HG03571 (cell line): ENCODE measurements at regions not wholly inside any gene's neighbourhood (a gene's known extent, or its start where the extent isn't known, plus 50 kb on each side); places are given as distances from the start of the nearest gene placed in this dataset.

Experiments used
- ATAC-seq: cut with Tn5 transposase; IDR thresholded peaks from one replicate; pipeline ENCODE4 v1.9.1; 2021; ENCODE audit not compliant: unreplicated experiment

DNA sequence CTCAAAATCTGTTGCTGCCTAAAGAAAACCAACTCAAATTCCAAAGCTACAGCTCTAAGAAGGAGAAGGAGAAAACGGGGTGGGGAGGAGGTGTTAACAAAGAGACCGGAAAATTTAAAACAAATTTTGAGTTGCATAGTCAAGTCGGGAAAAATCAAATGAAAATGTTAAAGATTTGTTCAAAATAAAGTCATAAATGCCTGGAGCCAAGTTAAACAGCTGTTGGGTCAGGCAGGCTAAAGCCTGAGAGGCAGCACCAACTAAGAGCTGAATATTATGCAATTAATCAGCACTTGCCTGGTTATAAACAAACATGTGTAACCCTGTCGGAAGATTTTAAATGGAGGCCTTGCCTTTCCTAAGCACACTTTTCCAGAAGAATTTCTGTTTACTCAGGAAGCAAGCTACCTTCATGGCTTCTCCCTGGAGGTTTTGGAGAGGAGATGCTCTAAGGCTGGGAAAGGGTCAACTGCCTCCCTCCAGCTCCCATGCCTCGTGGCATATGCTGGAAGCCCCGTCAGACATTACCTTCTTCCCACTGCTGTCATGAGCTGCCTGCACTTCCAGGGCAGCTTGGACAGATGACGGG lies 270.5 kb downstream of the DMRT2 start:
- ATAC-seq, result no peak

DNA sequence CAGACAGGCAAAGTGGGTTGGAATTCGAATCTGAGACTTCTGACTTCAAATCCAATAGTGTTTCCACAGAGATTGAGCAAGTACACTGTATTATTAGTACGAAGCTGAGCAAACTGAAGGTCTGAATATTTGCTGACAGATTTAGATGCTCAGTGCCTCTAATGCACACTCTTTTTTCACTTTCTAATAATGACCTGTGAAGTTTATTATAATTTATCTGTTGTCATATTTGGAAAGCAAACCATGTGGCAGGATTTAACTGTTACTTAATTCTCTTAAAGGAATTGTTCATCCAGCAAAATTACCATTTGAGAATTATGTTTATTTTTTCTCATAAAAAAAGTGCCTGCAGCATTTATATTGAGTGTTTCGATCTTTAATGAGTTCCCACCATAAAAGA lies 277.3 kb downstream of the DMRT2 start:
- no peak for ATAC-seq

GRCh38 chr9:1328341-1328740 lies 278.2 kb downstream of the DMRT2 start:
- ATAC-seq, result no peak

- no peak for ATAC-seq
Measured at GRCh38 chr9:1331546-1332038, 281.4 kb downstream of the DMRT2 start.

- ATAC-seq, result no peak
Measured at GRCh38 chr9:1332156-1332555, 282.0 kb downstream of the DMRT2 start.

- ATAC-seq, result no peak
Measured at GRCh38 chr9:1335174-1335573, 285.0 kb downstream of the DMRT2 start.

DNA sequence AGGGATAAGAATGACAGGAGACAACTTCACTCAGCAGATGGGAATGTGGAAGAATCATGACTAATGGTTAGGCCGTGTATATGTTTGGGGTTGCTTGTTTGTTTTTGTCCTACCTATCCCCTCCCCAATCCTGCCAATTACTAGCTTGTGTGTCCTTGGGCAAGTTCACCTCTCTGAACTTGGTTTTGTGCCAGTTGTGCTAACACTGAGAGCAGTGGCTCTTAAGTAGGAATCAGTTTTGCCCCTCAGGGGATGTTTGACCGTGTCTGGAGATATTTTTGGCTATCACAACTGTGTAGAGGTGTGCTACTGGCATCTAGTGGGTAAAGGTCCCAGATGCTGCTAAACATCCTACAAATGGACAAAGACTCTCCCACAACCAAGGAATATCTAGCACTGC lies 287.0 kb downstream of the DMRT2 start:
- no peak for ATAC-seq

DNA sequence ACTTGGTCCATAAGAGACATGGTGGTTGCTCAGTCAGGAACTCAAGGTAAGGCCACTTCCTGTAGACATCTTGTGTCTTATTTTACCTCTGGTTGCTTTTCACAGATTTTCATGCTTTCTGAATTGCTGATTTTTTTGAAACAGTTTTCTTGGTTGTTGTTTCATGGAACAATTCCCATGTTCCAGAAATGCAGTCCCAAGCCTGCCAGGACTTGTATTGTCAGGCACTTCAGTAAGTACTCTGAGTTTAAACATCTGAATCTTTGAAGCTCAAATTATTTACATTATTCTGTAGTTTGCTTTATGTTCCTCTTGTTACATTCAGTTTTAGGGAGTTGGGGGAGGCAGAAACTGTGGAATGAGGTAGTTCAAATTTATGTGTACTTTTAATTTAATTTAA lies 290.2 kb downstream of the DMRT2 start:
- ATAC-seq, result no peak

- ATAC-seq, result no peak
Measured at GRCh38 chr9:1353291-1353690, 303.1 kb downstream of the DMRT2 start.

- ATAC-seq, result no peak
Measured at GRCh38 chr9:1354086-1354485, 303.9 kb downstream of the DMRT2 start.

DNA sequence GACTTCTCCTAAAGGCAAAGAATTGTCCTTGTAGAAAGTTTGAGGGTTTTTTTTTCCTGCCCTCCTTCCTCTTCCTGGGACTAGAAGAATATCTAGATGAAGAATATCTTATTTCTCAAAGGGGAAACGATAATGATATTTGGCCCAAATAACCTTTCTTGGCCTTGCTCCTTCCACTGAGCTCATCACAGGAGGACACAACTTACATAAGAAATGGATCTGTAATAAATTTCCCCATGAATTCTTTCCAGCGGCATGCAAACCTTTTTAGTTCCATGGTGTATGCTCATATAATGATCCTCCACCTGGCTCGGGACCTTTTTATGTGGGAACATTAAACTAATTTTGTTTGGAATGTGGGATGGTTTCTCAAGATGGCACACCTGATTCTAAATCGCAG lies 304.4 kb downstream of the DMRT2 start:
- ATAC-seq, result no peak

DNA sequence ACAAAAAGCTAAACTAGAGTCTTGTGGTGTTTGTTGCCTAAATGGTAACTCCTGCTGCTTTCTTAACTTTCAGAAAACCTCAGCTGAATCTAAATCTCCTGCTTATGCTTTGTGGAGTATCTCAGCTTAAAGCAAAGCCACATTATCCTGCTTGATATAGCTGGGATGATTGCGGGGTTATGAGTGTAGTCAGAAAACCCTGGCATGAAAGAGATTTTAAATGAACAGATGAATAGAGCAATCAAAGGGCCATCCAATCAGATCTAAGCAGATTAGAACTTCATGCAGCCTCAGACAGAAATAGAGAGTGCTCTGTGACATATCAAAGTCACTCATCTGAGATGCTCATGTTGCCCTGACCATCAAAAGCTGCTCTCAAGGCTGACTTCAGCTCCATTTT lies 305.5 kb downstream of the DMRT2 start:
- no peak for ATAC-seq

GRCh38 chr9:1362845-1363244 lies 312.7 kb downstream of the DMRT2 start:
- ATAC-seq, result no peak

- no peak for ATAC-seq
Measured at GRCh38 chr9:1366276-1366675, 316.1 kb downstream of the DMRT2 start.

DNA sequence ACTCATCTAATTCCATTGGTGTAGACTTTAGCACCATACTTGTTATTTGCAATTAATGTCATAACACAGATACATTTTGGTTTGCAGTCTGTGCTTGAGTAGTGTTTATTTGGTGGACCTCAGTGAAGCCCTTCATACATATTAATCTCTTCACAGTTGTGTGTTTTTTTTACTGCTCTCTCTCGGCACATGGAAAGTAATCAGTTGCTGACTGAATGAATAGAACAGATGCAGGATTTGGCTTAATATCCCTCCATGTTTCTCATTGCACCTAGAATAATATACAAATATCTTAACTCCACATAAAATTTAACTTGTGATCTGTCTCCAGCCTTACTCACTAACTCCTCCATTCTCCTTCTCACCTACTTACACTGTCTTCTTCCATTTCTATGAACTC lies 319.1 kb downstream of the DMRT2 start:
- ATAC-seq, result no peak

- no peak for ATAC-seq
Measured at GRCh38 chr9:1373445-1373844, 323.3 kb downstream of the DMRT2 start.

- no peak for ATAC-seq
Measured at GRCh38 chr9:1383899-1384455, 333.8 kb downstream of the DMRT2 start.

DNA sequence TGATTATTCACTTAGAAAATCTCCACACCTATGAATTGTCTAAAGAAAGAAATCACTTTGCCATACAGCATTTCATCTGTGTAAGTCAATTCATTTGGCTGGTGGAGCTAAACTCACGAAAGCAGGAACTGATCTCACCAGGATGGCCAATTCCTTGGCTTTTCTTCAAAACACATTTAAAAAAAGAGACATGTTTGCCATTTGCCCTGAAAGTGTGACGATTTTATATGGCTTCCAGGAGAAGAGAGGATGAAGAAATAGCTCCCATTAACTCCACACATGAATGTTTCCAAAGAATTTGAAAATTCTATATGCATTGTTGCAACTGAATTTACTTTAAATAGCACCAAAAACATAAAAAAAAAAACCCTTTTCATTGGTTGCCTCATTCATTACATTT lies 334.7 kb downstream of the DMRT2 start:
- ATAC-seq, result no peak

DNA sequence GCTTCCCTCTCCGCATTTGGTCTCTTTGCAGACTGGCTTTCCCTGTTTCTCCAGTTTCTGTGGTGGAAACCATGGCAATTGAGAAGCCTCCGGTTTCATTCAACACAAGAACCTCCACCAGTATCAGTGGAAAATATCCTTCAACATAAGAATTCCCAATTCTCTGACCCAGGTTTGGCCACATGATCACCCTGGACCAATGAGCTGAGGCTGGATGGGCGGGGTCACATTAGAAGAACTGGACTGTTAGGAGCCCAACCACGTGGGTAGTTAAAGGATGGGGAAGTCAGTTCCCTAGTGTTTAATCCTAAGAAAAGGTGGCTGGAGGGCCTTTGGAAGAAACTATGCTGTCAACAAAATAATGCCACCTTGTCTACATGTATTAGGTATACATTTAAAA lies 336.3 kb downstream of the DMRT2 start:
- no peak for ATAC-seq

- ATAC-seq, result no peak
Measured at GRCh38 chr9:1388216-1388615, 338.1 kb downstream of the DMRT2 start.

DNA sequence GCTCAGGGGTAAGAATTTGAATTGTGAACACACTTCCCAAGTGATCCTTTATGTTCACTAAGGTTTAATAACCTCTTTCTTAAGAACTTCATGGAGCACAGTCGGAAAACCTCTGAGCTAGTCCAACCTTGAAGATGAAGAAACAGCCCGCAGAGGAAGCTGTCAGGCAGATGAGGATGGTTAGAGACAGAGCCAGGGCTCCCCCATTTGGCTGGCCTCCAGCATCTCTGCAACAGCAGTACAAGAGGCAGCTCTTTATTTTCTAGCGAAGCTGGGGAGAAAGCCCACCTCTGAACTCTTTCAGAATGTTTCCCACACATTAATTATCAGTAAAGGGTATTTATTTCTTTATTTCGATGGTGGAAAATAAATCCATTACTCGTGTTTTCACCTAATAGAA lies 350.8 kb downstream of the DMRT2 start:
- no peak for ATAC-seq

DNA sequence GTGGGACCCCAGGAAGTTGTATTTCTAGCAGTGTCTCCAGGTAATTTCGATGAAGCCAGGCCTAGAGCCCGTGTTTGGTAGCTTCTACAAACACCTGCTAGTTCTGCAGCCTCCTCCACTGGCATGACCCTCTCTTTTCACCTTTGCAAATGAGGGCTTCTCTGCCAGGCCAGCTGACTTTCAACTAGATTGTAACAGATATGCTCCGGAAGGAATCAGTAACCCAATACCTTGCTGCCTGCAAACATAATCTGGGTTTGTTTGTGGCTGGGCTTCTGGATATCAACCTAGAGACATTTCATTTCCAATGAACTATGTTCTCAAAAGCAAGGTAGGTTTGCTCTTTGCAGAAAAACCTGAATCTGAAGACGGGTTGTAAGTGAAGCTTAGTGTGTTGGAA lies 354.8 kb downstream of the DMRT2 start:
- no peak for ATAC-seq

DNA sequence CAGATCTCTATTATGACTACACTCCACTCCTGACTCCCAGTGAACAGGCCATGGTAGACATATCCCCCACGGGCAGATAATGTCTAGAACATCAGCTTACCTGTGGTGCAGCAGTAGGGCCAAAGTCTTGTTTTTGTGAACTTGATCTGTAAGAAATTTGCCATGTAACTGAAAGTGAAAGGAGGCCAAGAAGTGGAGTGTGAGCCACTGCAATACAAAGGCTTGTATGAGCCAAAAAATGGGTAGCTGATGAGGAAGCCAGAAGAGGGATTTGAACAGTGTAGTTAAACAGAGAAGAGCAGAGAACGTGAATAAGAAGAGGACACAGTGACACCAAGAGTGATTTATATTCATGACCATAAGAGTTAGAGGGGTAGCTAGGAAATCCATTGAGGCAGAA lies 361.7 kb downstream of the DMRT2 start:
- ATAC-seq, result no peak
